ENCODE measurements at regions not wholly inside any gene's neighbourhood (a gene's known extent, or its start where the extent isn't known, plus 50 kb on each side); places are given as distances from the start of the nearest gene placed in this dataset.

DNA sequence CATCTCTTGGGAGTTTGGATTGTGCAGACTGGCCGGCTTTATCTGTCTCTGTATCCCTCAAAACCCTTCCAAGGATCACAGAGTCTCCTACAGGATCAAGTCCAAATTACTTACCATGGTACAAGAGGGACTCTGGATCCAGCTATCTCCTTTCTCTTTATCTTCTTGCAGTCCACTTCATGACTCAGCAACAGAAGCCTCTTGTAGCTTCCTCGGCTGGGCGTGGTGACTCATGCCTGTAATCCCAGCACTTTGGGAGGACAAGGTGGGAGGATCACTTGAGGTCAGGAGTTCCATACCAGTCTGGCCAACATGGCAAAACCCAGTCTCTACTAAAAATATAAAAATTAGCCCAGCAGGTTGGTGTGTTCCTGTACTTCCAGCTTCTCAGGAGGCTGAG is 189.7 kb downstream of the BCAT1 start:
- no peaks in the 10 kb centered on the region for H3K27me3 Mint-ChIP-seq (ENCODE audit: unreplicated experiment)
- no peak overlapping the region for H3K4me3 Mint-ChIP-seq (ENCODE audit: low read depth, unreplicated experiment)
- no peak overlapping the region for H3K27ac Mint-ChIP-seq (ENCODE audit: unreplicated experiment)
- H3K4me1 Mint-ChIP-seq (ENCODE audit: low read depth, unreplicated experiment): peaks cover 46% of the 10 kb centered on the region
- H3K36me3 Mint-ChIP-seq (ENCODE audit: insufficient read depth, unreplicated experiment): no peaks in the 10 kb centered on the region
- no peak for DNase-seq
- no peaks in the 10 kb centered on the region for H3K9me3 Mint-ChIP-seq (ENCODE audit: low read depth, unreplicated experiment)
- CTCF ChIA-PET: no interaction called here
- intact Hi-C loops (cut with micrococcal nuclease; ENCODE audit: unreplicated experiment): no loop called here
- TF ChIP-seq, protein P1, sequence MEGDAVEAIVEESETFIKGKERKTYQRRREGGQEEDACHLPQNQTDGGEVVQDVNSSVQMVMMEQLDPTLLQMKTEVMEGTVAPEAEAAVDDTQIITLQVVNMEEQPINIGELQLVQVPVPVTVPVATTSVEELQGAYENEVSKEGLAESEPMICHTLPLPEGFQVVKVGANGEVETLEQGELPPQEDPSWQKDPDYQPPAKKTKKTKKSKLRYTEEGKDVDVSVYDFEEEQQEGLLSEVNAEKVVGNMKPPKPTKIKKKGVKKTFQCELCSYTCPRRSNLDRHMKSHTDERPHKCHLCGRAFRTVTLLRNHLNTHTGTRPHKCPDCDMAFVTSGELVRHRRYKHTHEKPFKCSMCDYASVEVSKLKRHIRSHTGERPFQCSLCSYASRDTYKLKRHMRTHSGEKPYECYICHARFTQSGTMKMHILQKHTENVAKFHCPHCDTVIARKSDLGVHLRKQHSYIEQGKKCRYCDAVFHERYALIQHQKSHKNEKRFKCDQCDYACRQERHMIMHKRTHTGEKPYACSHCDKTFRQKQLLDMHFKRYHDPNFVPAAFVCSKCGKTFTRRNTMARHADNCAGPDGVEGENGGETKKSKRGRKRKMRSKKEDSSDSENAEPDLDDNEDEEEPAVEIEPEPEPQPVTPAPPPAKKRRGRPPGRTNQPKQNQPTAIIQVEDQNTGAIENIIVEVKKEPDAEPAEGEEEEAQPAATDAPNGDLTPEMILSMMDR (IDR thresholded peaks at IDR 0.05; ENCODE audit: unreplicated experiment): no peak
- no TSS peak for BruUV-seq (replicated peaks)

DNA sequence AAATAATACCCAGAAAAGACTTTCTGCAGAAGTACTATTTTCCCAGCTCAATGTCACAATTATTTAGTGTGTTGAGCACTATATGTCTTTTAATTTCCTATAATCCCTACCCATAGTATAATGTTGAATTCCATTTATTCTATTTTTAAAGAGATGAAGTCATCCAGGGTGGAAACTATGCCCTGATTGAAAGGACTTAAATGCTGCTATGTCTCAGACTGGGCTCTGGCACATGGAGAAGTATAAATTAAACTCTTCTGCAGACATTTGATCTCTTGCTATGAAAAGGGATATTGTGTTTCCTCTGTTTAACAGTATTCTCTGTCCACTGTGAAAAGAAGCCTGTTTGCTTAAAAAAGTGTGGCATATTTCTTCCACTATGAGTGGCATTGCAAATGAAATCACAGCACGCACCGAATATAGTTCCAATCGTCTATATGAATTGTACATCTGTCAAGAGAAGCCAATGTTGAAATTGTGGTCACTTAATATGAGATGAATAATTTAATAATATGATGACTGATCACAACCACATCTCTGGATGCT is 192.3 kb downstream of the BCAT1 start:
- no peaks in the 10 kb centered on the region for H3K36me3 Mint-ChIP-seq (ENCODE audit: insufficient read depth, unreplicated experiment)

DNA sequence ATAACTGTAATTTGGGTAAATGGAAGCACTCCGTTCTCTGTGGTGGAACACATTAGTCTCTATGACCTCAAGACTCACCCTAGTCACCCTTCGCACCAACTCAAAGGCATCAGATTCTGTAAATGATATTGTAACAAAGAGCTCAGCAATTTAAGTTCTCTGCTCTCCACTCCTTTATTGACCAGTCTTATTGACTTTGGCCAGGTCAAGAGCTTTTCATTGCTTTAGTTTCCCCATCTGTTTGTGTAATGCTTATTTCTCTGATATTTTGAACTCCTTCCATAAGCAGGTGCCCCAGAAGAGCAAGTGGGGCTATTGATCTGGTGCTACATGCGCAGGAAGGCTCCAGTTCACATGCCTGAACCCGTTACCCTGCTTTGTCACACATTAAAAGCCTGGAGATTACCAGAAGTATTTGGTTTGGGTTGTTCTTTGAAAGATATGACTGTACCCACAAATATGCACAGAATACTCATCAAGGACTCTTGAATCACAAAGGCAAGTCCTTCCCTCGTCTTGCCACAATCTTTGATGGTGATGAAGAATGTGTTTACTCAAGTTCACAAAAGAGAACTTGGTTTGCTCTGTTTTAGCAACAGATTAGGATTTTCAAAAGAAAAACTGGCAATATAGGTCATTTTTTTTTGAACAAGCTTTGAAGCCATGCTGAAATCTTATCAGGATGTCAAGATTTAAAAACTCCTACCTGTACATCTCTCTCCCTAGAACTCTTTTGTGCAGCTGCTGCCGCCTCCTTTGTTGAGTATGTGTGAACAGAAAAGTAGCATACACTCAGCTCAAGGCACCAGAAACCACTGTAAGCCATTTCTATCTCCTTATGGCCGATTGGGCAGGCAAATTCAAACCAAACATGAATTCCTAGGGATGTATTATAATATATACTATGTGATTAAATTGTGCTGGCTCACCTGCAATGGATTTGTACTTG is 193.9 kb downstream of the BCAT1 start:
- CTCF ChIA-PET: interaction anchor here (0.6 to 1.1 kb wide), 5 partner anchors 9 to 964 kb away, joined by 3 to 5 read pairs (median 3); no protein-coding TSS in a partner anchor

More for the DNA sequence above, 192.3 kb downstream of the BCAT1 start:
- intact Hi-C loops (cut with micrococcal nuclease; ENCODE audit: unreplicated experiment): no loop called here
- CTCF ChIA-PET: no interaction called here
- TF ChIP-seq, protein P1 (IDR thresholded peaks at IDR 0.05; ENCODE audit: unreplicated experiment): no peak
- BruUV-seq (replicated peaks): no TSS peak
- H3K4me3 Mint-ChIP-seq (ENCODE audit: low read depth, unreplicated experiment): no peak overlapping the region
- peaks cover 64% of the 10 kb centered on the region for H3K4me1 Mint-ChIP-seq (ENCODE audit: low read depth, unreplicated experiment)
- H3K27ac Mint-ChIP-seq (ENCODE audit: unreplicated experiment): no peak overlapping the region
- H3K27me3 Mint-ChIP-seq (ENCODE audit: unreplicated experiment): no peaks in the 10 kb centered on the region
- H3K9me3 Mint-ChIP-seq (ENCODE audit: low read depth, unreplicated experiment): no peaks in the 10 kb centered on the region
- DNase-seq: no peak

DNA sequence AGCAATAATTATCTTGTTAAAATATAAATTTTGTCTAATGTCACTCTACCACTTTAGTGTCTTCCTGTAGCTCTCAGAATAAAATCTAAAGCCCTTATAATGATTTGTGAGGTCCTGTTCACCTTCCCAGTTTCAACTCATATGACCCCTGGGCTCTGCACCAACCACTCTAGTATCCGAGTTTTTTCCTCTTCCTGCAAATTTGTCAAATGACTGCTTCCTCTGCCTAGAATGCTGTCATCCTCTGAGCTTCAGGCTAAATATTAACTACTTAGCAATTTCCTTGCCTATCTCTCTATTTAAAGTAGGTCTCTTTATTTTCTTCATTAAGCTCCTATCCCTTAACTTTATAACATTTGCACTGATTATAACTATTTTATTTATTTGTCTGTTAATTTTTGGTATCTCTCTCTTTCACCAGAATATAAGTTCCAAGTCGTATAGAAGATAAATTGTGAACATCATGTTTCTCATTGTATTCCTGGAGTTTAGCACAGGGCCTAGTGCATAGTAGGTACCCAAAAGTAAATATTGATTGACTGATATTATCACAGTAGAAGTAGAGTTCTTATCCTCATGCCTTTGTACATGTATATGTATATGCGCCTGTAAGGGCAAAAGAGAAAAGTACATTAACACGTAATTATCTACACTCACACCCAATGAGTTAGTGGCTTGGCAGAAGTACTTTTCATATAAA is 196.0 kb downstream of the BCAT1 start:
- Mint-ChIP-seq H3K4me1 (ENCODE audit: low read depth, unreplicated experiment) (peaks cover 44% of the 10 kb centered on the region), H3K27me3 (ENCODE audit: unreplicated experiment) (no peaks in the 10 kb centered on the region), H3K36me3 (ENCODE audit: insufficient read depth, unreplicated experiment) (no peaks in the 10 kb centered on the region), H3K4me3 (ENCODE audit: low read depth, unreplicated experiment) (no peak overlapping the region), H3K27ac (ENCODE audit: unreplicated experiment) (no peak overlapping the region), H3K9me3 (ENCODE audit: low read depth, unreplicated experiment) (no peaks in the 10 kb centered on the region)
- TF ChIP-seq, protein P1 (IDR thresholded peaks at IDR 0.05; ENCODE audit: unreplicated experiment): no peak
- DNase-seq: no peak
- CTCF ChIA-PET: no interaction called here
- no TSS peak for BruUV-seq (replicated peaks)
- intact Hi-C loops (cut with micrococcal nuclease; ENCODE audit: unreplicated experiment): no loop called here

More for the DNA sequence above, 193.9 kb downstream of the BCAT1 start:
- Mint-ChIP-seq H3K9me3 (ENCODE audit: low read depth, unreplicated experiment) (no peaks in the 10 kb centered on the region), H3K36me3 (ENCODE audit: insufficient read depth, unreplicated experiment) (no peaks in the 10 kb centered on the region), H3K27ac (ENCODE audit: unreplicated experiment) (peak overlapping the region; percentile 32), H3K27me3 (ENCODE audit: unreplicated experiment) (no peaks in the 10 kb centered on the region), H3K4me1 (ENCODE audit: low read depth, unreplicated experiment) (peaks cover 57% of the 10 kb centered on the region), H3K4me3 (ENCODE audit: low read depth, unreplicated experiment) (no peak overlapping the region)
- TF ChIP-seq, protein P1 (IDR thresholded peaks at IDR 0.05; ENCODE audit: unreplicated experiment): no peak
- BruUV-seq (replicated peaks): no TSS peak
- intact Hi-C loops (cut with micrococcal nuclease; ENCODE audit: unreplicated experiment): no loop called here
- peak; percentile 48 for DNase-seq

All from Calu3 (cell line).